CD4-positive, CD25-positive, alpha-beta regulatory T cell (primary cell): ENCODE measurements at regions not wholly inside any gene's neighbourhood (a gene's known extent, or its start where the extent isn't known, plus 50 kb on each side); places are given as distances from the start of the nearest gene placed in this dataset.

Experiments
- ATAC-seq, 2 donors: fragments of 150-1000 bp; cut with Tn5 transposase; one replicate each; pipeline ENCODE4 v1.10.0; 2021; ENCODE audit warnings: low read depth in 2 of 2, moderate number of reproducible peaks in 2 of 2, moderate library complexity in 1 of 2
- DNase-seq, 3 donors: peaks; one replicate each; pipeline versions ENCODE4 v3.0.0 to v3.0.0-alpha.2; 2012 to 2022; ENCODE audit warnings: mixed read lengths in 1 of 3
- H3K27ac ChIP-seq: one replicate; pipeline ENCODE4 v1.7.0; 2013; ENCODE audit warnings: mild to moderate bottlenecking, low read length; ENCODE audit not compliant: insufficient read depth, poor library complexity, severe bottlenecking
- H3K27me3 ChIP-seq: one replicate; pipeline ENCODE4 v1.7.0; 2013; ENCODE audit warnings: low read length; ENCODE audit not compliant: control insufficient read depth, insufficient read depth
- H3K36me3 ChIP-seq: one replicate; pipeline ENCODE4 v1.7.0; 2013; ENCODE audit warnings: mild to moderate bottlenecking, low read length, moderate library complexity; ENCODE audit not compliant: control insufficient read depth, insufficient read depth
- H3K4me1 ChIP-seq: 2 replicates; pipeline ENCODE4 v1.7.0; 2013; ENCODE audit warnings: mild to moderate bottlenecking, low read length; ENCODE audit not compliant: insufficient read depth, control insufficient read depth, poor library complexity, severe bottlenecking
- H3K4me3 ChIP-seq: one replicate; pipeline ENCODE4 v1.7.0; 2013; ENCODE audit warnings: low read depth, mild to moderate bottlenecking, low read length, moderate library complexity
- H3K9me3 ChIP-seq, 2 experiments: 1 replicate in 1 of 2; 2 replicates in 1 of 2; pipeline ENCODE4 v1.7.0; 2013; ENCODE audit warnings: low read length in 2 of 2, mild to moderate bottlenecking in 1 of 2, moderate library complexity in 1 of 2; ENCODE audit not compliant: control insufficient read depth in 2 of 2
- H3K27ac Mint-ChIP-seq, 3 donors: one replicate each; pipeline ENCODE4 v1.8.0; 2020 to 2022; ENCODE audit warnings: mild to moderate bottlenecking in 3 of 3, mixed read lengths in 3 of 3, moderate library complexity in 2 of 3
- H3K27me3 Mint-ChIP-seq: one replicate; pipeline ENCODE4 v1.8.0; 2022; ENCODE audit warnings: mild to moderate bottlenecking, mixed read lengths
- H3K36me3 Mint-ChIP-seq: one replicate; pipeline ENCODE4 v1.8.0; 2020; ENCODE audit warnings: mixed read lengths
- H3K4me1 Mint-ChIP-seq, 4 donors: one replicate each; pipeline ENCODE4 v1.8.0; 2020 to 2022; ENCODE audit warnings: mixed read lengths in 4 of 4, mild to moderate bottlenecking in 1 of 4
- H3K4me3 Mint-ChIP-seq, 4 donors: one replicate each; pipeline ENCODE4 v1.8.0; 2020 to 2022; ENCODE audit warnings: mild to moderate bottlenecking in 4 of 4, mixed read lengths in 4 of 4, moderate library complexity in 3 of 4
- H3K9me3 Mint-ChIP-seq, 7 donors: one replicate each; pipeline ENCODE4 v1.8.0; 2020 to 2022; ENCODE audit warnings: mixed read lengths in 7 of 7, mild to moderate bottlenecking in 3 of 7, moderate library complexity in 2 of 7

GRCh38 chr11:130611791-130612251 is 163.4 kb downstream of the ADAMTS15 start:
- no peak overlapping the region for H3K27ac Mint-ChIP-seq
- no peak overlapping the region for H3K4me3 Mint-ChIP-seq
- no peaks in the 10 kb centered on the region for H3K4me1 Mint-ChIP-seq
- Histone ChIP-seq H3K27ac (no peak overlapping the region), H3K4me1 (no peaks in the 10 kb centered on the region), H3K36me3 (no peaks in the 10 kb centered on the region), H3K4me3 (no peak overlapping the region), H3K9me3 (no peaks in the 10 kb centered on the region), H3K27me3 (no peaks in the 10 kb centered on the region)
- H3K9me3 Mint-ChIP-seq = no peaks in the 10 kb centered on the region
- no peaks in the 10 kb centered on the region for H3K36me3 Mint-ChIP-seq
- peaks cover 9% of the 10 kb centered on the region for H3K27me3 Mint-ChIP-seq
- DNase-seq = no peak
- no peak for ATAC-seq

- H3K9me3 ChIP-seq = no peaks in the 10 kb centered on the region
- Mint-ChIP-seq H3K4me3 (no peak overlapping the region), H3K4me1 (no peaks in the 10 kb centered on the region), H3K9me3 (no peaks in the 10 kb centered on the region), H3K27me3 (peaks cover 9% of the 10 kb centered on the region), H3K36me3 (no peaks in the 10 kb centered on the region), H3K27ac (no peak overlapping the region)
- no peaks in the 10 kb centered on the region for H3K4me1 ChIP-seq
- H3K27ac ChIP-seq = no peak overlapping the region
- no peaks in the 10 kb centered on the region for H3K36me3 ChIP-seq
- DNase-seq (no peak), ATAC-seq (no peak)
- no peak overlapping the region for H3K4me3 ChIP-seq
- no peaks in the 10 kb centered on the region for H3K27me3 ChIP-seq
Measured at GRCh38 chr11:130612291-130612851, 163.9 kb downstream of the ADAMTS15 start.

GRCh38 chr11:130613396-130613795 is 165.0 kb downstream of the ADAMTS15 start:
- Mint-ChIP-seq H3K27me3 (peaks cover 9% of the 10 kb centered on the region), H3K36me3 (no peaks in the 10 kb centered on the region), H3K9me3 (no peaks in the 10 kb centered on the region), H3K27ac (no peak overlapping the region), H3K4me1 (no peaks in the 10 kb centered on the region), H3K4me3 (no peak overlapping the region)
- ATAC-seq (no peak), DNase-seq (no peak)
- H3K4me3 ChIP-seq = no peak overlapping the region
- H3K27me3 ChIP-seq = no peaks in the 10 kb centered on the region
- H3K4me1 ChIP-seq = no peaks in the 10 kb centered on the region
- no peaks in the 10 kb centered on the region for H3K9me3 ChIP-seq
- H3K36me3 ChIP-seq = no peaks in the 10 kb centered on the region
- H3K27ac ChIP-seq = no peak overlapping the region

GRCh38 chr11:130614591-130614990 is 166.1 kb downstream of the ADAMTS15 start:
- H3K27me3 ChIP-seq = peaks cover 2% of the 10 kb centered on the region
- no peak overlapping the region for H3K4me3 ChIP-seq
- Mint-ChIP-seq H3K36me3 (no peaks in the 10 kb centered on the region), H3K9me3 (peaks cover 0 to 3% (median 0%) of the 10 kb centered on the region in 7 donors), H3K27me3 (peaks cover 6% of the 10 kb centered on the region), H3K4me3 (no peak overlapping the region), H3K4me1 (no peaks in the 10 kb centered on the region), H3K27ac (no peak overlapping the region)
- no peaks in the 10 kb centered on the region for H3K36me3 ChIP-seq
- no peak overlapping the region for H3K27ac ChIP-seq
- ATAC-seq (no peak), DNase-seq (no peak)
- no peaks in the 10 kb centered on the region for H3K4me1 ChIP-seq
- H3K9me3 ChIP-seq = no peaks in the 10 kb centered on the region

GRCh38 chr11:130615561-130615960 is 167.1 kb downstream of the ADAMTS15 start:
- no peak for ATAC-seq
- Histone ChIP-seq H3K9me3 (no peaks in the 10 kb centered on the region), H3K36me3 (no peaks in the 10 kb centered on the region), H3K27ac (no peak overlapping the region), H3K4me1 (no peaks in the 10 kb centered on the region), H3K4me3 (no peak overlapping the region), H3K27me3 (peaks cover 3% of the 10 kb centered on the region)
- Mint-ChIP-seq H3K27ac (no peak overlapping the region), H3K4me3 (no peak overlapping the region), H3K9me3 (peaks cover 0 to 6% (median 0%) of the 10 kb centered on the region in 7 donors), H3K27me3 (peaks cover 4% of the 10 kb centered on the region), H3K36me3 (no peaks in the 10 kb centered on the region), H3K4me1 (no peaks in the 10 kb centered on the region)
- no peak for DNase-seq

GRCh38 chr11:130616573-130616972 is 168.1 kb downstream of the ADAMTS15 start:
- no peaks in the 10 kb centered on the region for H3K36me3 Mint-ChIP-seq
- DNase-seq (no peak), ATAC-seq (no peak)

GRCh38 chr11:130617001-130617400 is 168.6 kb downstream of the ADAMTS15 start:
- no peak overlapping the region for H3K4me3 ChIP-seq
- no peaks in the 10 kb centered on the region for H3K36me3 ChIP-seq
- Mint-ChIP-seq H3K27ac (no peak overlapping the region), H3K27me3 (no peaks in the 10 kb centered on the region), H3K36me3 (no peaks in the 10 kb centered on the region), H3K4me1 (no peaks in the 10 kb centered on the region), H3K9me3 (peaks cover 0 to 6% (median 0%) of the 10 kb centered on the region in 7 donors), H3K4me3 (no peak overlapping the region)
- peaks cover 3% of the 10 kb centered on the region for H3K27me3 ChIP-seq
- ATAC-seq = no peak
- H3K4me1 ChIP-seq = no peaks in the 10 kb centered on the region
- H3K9me3 ChIP-seq = no peaks in the 10 kb centered on the region
- no peak for DNase-seq
- H3K27ac ChIP-seq = no peak overlapping the region

More at GRCh38 chr11:130616573-130616972, 168.1 kb downstream of the ADAMTS15 start:
- H3K27ac ChIP-seq = no peak overlapping the region
- H3K4me1 ChIP-seq = no peaks in the 10 kb centered on the region
- H3K36me3 ChIP-seq = no peaks in the 10 kb centered on the region
- peaks cover 3% of the 10 kb centered on the region for H3K27me3 ChIP-seq
- Mint-ChIP-seq H3K27me3 (no peaks in the 10 kb centered on the region), H3K9me3 (peaks cover 0 to 6% (median 0%) of the 10 kb centered on the region in 7 donors), H3K27ac (no peak overlapping the region), H3K4me1 (no peaks in the 10 kb centered on the region), H3K4me3 (no peak overlapping the region)
- H3K9me3 ChIP-seq = no peaks in the 10 kb centered on the region
- H3K4me3 ChIP-seq = no peak overlapping the region

GRCh38 chr11:130620548-130620947 is 172.1 kb downstream of the ADAMTS15 start:
- Histone ChIP-seq H3K27me3 (peaks cover 5% of the 10 kb centered on the region), H3K4me1 (no peaks in the 10 kb centered on the region), H3K4me3 (no peak overlapping the region), H3K36me3 (no peaks in the 10 kb centered on the region), H3K9me3 (no peaks in the 10 kb centered on the region), H3K27ac (no peak overlapping the region)
- ATAC-seq (no peak), DNase-seq (no peak)
- H3K4me1 Mint-ChIP-seq = peaks cover 0 to 6% (median 0%) of the 10 kb centered on the region in 4 donors
- H3K4me3 Mint-ChIP-seq = no peak overlapping the region
- H3K27me3 Mint-ChIP-seq = no peaks in the 10 kb centered on the region
- H3K36me3 Mint-ChIP-seq = no peaks in the 10 kb centered on the region
- peaks cover 0 to 6% (median 0%) of the 10 kb centered on the region in 7 donors for H3K9me3 Mint-ChIP-seq
- no peak overlapping the region for H3K27ac Mint-ChIP-seq
